DMS 273 treated with DMSO at 0.1 percent for 48 hours (cell line): ENCODE measurements at regions not wholly inside any gene's neighbourhood (a gene's known extent, or its start where the extent isn't known, plus 50 kb on each side); places are given as distances from the start of the nearest gene placed in this dataset.
"Not testable (repeated sequence)": the region's sequence is repeated elsewhere in the genome, so short reads cannot be mapped to it uniquely, and the experiment has no call there.

Experiments used
- DNase-seq: peaks from one replicate; lab custom pipeline; 2025; lab: John Stamatoyannopoulos, UW

- DNase-seq, result no peak
Measured at GRCh38 chr1:232579958-232580941, 49.7 kb downstream of the SIPA1L2 start.

- DNase-seq, result no peak
Measured at GRCh38 chr1:232579466-232579865, 50.5 kb downstream of the SIPA1L2 start.

- DNase-seq, result no peak
Measured at GRCh38 chr1:232578651-232579195, 51.2 kb downstream of the SIPA1L2 start.

- DNase-seq, result no peak
Measured at GRCh38 chr1:232577772-232578171, 52.2 kb downstream of the SIPA1L2 start.

GRCh38 chr1:232576537-232576936, 53.4 kb downstream of the SIPA1L2 start:
- no peak for DNase-seq

GRCh38 chr1:232575763-232576040, 54.2 kb downstream of the SIPA1L2 start:
- no peak for DNase-seq

GRCh38 chr1:232574889-232575762, 54.8 kb downstream of the SIPA1L2 start:
- no peak for DNase-seq

- no peak for DNase-seq
Measured at GRCh38 chr1:232574077-232574476, 55.9 kb downstream of the SIPA1L2 start.

GRCh38 chr1:232571523-232571922, 58.4 kb downstream of the SIPA1L2 start:
- DNase-seq, result peak; percentile 47

GRCh38 chr1:232570007-232570406, 59.9 kb downstream of the SIPA1L2 start:
- DNase-seq, result no peak

- DNase-seq, result not testable (repeated sequence)
Measured at GRCh38 chr1:232569554-232569921, 60.4 kb downstream of the SIPA1L2 start.

- no peak for DNase-seq
Measured at GRCh38 chr1:232568906-232569553, 60.9 kb downstream of the SIPA1L2 start.

- no peak for DNase-seq
Measured at GRCh38 chr1:232568331-232568852, 61.5 kb downstream of the SIPA1L2 start.

GRCh38 chr1:232566093-232566492, 63.8 kb downstream of the SIPA1L2 start:
- DNase-seq, result no peak

- DNase-seq, result no peak
Measured at GRCh38 chr1:232562855-232563510, 67.0 kb downstream of the SIPA1L2 start.

GRCh38 chr1:232561381-232561780, 68.6 kb downstream of the SIPA1L2 start:
- DNase-seq, result no peak

GRCh38 chr1:232560940-232561339, 69.0 kb downstream of the SIPA1L2 start:
- DNase-seq, result no peak

GRCh38 chr1:232558954-232559353, 71.0 kb downstream of the SIPA1L2 start:
- DNase-seq, result no peak

GRCh38 chr1:232557502-232558191, 72.3 kb downstream of the SIPA1L2 start:
- no peak for DNase-seq

GRCh38 chr1:232557096-232557495, 72.8 kb downstream of the SIPA1L2 start:
- no peak for DNase-seq

- DNase-seq, result no peak
Measured at GRCh38 chr1:232556351-232556750, 73.6 kb downstream of the SIPA1L2 start.
